HL-60 (cell line): ENCODE measurements at regions not wholly inside any gene's neighbourhood (a gene's known extent, or its start where the extent isn't known, plus 50 kb on each side); places are given as distances from the start of the nearest gene placed in this dataset.

Source experiments
- DNase-seq, 2 experiments: peaks; one replicate each; pipeline ENCODE4 v3.0.0-alpha.2; 2010 to 2020; ENCODE audit warnings: low read depth in 1 of 2, low spot score in 1 of 2
- H3K27ac ChIP-seq: fragments of 250-450 bp; sonication (Bioruptor Pico); replicated peaks from 2 replicates; pipeline ENCODE4 v1.5.1; 2020; ENCODE audit warnings: mild to moderate bottlenecking, moderate library complexity
- H3K27me3 ChIP-seq: fragments of 250-450 bp; sonication (Bioruptor Pico); 2 replicates; pipeline ENCODE4 v1.5.1; 2021; ENCODE audit warnings: mild to moderate bottlenecking, moderate library complexity; ENCODE audit not compliant: insufficient read depth, poor library complexity, severe bottlenecking
- H3K4me3 ChIP-seq: replicated peaks from 2 replicates; pipeline ENCODE4 v1.5.1; 2011; ENCODE audit warnings: mild to moderate bottlenecking, control low read depth, low read length; ENCODE audit not compliant: insufficient read depth
- CTCF ChIP-seq: IDR thresholded peaks from one replicate; pipeline ENCODE4 v1.5.1; 2011; ENCODE audit warnings: low read length, control low read depth, inconsistent platforms; ENCODE audit not compliant: insufficient read depth
- GABPA ChIP-seq: IDR thresholded peaks from 2 replicates; pipeline ENCODE4 v1.6.1; 2012; ENCODE audit warnings: low read depth
- POLR2AphosphoS5 ChIP-seq: IDR thresholded peaks from 2 replicates; pipeline ENCODE4 v1.6.1; 2012; ENCODE audit warnings: low read depth
- REST ChIP-seq: IDR thresholded peaks from 2 replicates; pipeline ENCODE4 v1.6.1; 2012; ENCODE audit warnings: low read depth; ENCODE audit not compliant: insufficient replicate concordance
- SPI1 ChIP-seq: IDR thresholded peaks from 2 replicates; pipeline ENCODE4 v1.6.1; 2012; ENCODE audit warnings: low read depth, mild to moderate bottlenecking, borderline replicate concordance

GRCh38 chr14:47857646-47858045 is 182.2 kb upstream of the MDGA2 start:
- no peak for DNase-seq
- Histone ChIP-seq H3K4me3 (no peak overlapping the region), H3K27ac (no peak overlapping the region), H3K27me3 (no peaks in the 10 kb centered on the region)
- TF ChIP-seq GABPA: no peak

GRCh38 chr14:47852278-47852677 is 176.9 kb upstream of the MDGA2 start:
- no peak for DNase-seq
- H3K27me3 ChIP-seq: no peaks in the 10 kb centered on the region
- no peak for TF ChIP-seq GABPA
- no peak for TF ChIP-seq SPI1
- TF ChIP-seq POLR2AphosphoS5: no peak
- no peak for TF ChIP-seq REST
- no peak for TF ChIP-seq CTCF
- no peak overlapping the region for H3K4me3 ChIP-seq
- no peak overlapping the region for H3K27ac ChIP-seq

- no peak overlapping the region for H3K27ac ChIP-seq
- no peaks in the 10 kb centered on the region for H3K27me3 ChIP-seq
- no peak overlapping the region for H3K4me3 ChIP-seq
- TF ChIP-seq GABPA (no peak), REST (no peak), SPI1 (no peak), CTCF (no peak), POLR2AphosphoS5 (no peak)
- DNase-seq: no peak
Observed at GRCh38 chr14:47846008-47846407, 170.6 kb upstream of the MDGA2 start.

GRCh38 chr14:47843236-47843635 is 167.8 kb upstream of the MDGA2 start:
- no peak overlapping the region for H3K4me3 ChIP-seq
- H3K27me3 ChIP-seq: no peaks in the 10 kb centered on the region
- no peak overlapping the region for H3K27ac ChIP-seq
- TF ChIP-seq SPI1: no peak
- TF ChIP-seq POLR2AphosphoS5: no peak
- no peak for TF ChIP-seq CTCF
- no peak for TF ChIP-seq REST
- TF ChIP-seq GABPA: no peak
- DNase-seq: no peak
